GM19043 (cell line): ENCODE measurements at regions not wholly inside any gene's neighbourhood (a gene's known extent, or its start where the extent isn't known, plus 50 kb on each side); places are given as distances from the start of the nearest gene placed in this dataset.
"Not testable (repeated sequence)": the region's sequence is repeated elsewhere in the genome, so short reads cannot be mapped to it uniquely, and the experiment has no call there.

Source experiments
- ATAC-seq: cut with Tn5 transposase; IDR thresholded peaks from one replicate; pipeline ENCODE4 v1.9.1; 2021; ENCODE audit warnings: low read depth; ENCODE audit not compliant: unreplicated experiment

DNA sequence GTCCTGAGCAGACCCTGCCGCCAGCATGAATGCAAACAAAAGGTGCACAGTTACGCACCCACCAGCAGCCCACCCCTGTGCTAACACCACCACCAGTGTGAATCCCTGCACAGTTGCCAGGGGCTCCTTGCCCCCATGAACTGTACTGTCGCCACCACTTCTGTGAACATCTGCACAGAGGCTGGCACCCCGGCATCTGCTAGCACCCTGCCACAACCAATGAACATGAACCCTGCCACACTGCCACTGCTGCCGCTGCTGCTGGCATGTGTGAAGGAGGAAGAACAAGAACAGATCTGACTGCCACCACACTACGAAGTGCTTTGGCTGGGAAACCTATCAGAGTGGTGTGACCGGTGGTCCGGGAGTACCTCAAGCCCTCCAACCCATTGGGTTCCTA is 261.3 kb downstream of the PARM1 start:
- no peak for ATAC-seq

DNA sequence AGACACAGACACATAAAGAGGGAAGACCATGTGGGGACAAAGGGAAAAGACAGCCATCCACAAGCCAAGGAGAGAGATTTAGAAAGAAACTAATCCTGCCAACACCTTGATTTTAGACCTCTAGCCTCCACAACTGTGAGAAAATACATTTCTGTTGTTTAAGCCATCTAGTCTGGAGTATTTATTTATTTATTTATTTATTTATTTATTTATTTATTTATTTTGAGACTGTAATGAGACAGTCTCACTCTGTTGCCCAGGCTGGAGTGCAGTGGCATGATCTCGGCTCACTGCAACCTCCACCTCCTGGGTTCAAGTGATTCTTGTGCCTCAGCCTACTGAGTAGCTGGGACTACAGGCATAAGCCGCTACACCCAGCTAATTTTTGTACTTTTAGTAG is 259.3 kb downstream of the PARM1 start:
- ATAC-seq = not testable (repeated sequence)

DNA sequence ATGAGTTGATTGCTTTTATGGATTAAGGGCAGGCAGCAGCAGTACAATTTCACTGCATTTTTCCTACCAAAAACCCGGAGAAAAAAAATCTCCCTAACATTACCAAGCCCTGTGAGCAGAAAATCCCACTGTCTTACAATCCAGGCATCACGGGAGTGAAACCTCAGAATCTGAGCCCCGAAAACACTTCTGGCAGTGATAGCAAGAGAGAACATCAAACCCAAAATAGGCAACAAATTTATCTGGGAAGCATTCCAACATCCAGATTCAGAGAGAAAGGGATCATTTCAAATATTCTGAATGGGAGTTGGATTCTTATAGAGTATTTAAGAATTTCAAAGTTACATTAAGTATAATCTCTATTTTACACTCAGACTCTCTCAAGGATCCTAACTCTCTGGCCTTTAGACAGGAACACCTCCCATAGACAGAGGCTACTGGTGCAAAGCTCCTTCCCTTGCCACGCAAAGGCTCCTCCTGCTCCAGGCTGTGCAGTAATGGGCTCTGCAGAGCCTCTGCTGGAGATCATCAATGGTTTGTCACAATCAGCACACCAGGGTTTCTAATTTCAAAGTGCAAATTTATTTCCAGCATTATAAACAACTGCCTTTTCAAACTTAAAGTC is 256.9 kb downstream of the PARM1 start:
- no peak for ATAC-seq

DNA sequence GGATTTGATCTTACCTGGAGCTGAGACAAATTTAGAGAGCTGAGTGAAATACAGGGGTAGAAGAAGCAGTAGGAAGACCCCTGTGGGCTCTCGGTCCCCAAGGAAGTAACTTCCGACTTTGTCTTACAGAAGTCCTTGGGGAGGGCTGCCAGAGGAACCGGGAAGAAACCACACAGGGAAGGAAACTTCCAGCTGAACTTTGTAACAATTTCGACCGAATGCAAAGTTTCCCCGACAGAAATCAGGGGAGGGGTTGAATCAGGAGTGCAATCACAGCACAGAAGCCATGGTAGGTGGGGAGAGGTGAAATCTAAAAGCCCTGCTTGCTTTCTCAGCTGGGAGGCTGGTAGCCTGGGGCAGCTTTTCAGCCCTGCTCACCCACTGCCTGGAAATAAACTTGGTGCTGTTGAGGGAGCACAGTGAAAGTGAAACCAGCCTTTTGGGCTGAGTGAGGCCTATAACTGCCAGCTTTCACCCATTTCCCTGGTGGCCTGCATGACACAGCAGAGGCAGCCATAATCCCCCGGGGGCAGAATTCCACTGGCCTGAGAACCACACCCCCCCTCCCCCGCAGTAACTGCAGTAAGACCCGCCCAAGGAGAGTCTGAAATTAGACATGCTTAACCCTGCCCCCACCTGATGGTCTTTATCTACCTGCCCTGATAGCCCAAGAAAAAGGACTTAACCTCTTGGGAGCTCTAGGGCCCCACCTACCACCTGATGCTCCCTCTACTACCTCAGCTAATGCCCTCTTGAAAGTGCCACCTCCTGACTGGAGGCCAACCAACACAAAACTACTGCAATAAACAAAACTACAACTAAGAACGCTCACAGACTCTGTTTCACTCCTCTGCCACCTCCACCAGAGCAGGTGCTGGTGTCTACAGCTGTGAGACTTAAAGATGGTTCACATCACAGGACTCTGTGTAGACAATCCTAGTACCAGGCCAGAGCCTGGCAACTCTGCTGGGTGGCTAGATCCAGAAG is 248.2 kb downstream of the PARM1 start:
- peak; percentile 76 for ATAC-seq

DNA sequence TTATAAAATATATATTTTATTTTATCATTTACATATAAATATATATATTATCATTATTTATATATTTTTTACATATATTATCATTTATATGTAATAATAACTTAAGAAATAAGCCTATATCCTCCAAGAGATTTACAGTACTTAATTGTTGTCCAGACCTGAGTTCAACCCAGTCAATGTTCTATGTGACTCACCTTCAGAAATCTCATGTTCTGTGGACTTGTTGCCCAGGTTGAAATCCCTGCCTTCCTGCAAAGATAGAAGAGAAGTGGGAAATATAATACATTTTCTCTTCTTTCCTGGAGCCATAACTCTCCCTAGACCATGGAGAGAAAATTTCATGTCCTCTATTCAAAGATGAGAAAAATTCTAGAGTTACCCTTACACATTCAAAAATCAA is 247.3 kb downstream of the PARM1 start:
- no peak for ATAC-seq

DNA sequence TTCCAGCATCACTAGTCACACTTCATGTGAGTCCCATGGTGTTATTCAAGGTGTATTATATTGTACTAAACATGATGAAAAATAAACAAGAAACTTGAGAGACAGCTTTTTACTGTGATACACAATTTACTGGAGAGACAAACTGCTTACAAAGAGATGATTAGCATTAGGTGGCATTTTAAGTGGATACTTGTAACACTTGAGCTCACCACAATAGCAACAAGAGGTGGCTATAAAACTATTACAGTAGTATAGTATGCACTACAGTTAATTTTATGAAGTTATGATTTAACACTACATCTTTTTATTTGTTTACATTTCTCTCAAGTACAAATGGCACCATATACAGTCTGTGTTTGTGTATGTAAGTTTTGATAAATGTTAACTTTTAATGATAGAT is 246.6 kb downstream of the PARM1 start:
- ATAC-seq = no peak

DNA sequence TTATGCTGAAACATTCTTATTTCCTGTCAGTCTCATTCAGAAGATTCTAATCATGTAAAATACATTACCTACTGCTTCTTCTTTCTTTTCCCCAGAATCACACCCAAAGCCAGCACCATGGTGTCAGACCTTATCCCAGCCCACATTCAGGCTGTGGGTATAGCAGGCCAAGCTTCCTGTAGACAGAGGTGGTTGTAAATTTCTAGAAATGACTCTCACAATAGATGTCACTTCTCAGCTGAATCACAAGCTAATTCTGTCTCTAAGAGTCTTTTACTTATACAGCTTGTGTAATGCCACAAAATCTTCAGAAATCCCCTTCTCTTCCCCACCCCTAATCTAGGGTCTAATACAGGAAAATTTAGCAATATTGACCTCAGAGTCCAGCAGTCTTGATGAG is 239.6 kb downstream of the PARM1 start:
- peak; percentile 68 for ATAC-seq

DNA sequence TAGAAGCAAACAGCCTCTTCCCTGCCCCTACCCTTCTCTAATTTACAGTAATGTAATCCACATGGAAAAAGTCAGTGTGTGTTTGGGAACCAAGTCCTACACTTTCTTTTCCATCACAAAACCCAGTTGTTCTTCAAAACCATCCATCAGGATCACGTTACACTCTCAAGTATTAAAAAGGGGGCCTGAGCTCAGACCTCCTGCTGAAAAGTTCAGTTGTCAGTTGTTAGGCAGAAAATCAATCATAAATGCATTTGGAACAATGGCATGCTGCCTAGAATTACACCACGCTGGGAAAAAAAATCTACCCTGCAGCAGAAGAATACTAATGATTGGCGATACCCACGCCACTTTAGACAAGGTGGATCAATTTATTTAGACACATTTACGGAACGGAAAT is 236.5 kb downstream of the PARM1 start:
- no peak for ATAC-seq

DNA sequence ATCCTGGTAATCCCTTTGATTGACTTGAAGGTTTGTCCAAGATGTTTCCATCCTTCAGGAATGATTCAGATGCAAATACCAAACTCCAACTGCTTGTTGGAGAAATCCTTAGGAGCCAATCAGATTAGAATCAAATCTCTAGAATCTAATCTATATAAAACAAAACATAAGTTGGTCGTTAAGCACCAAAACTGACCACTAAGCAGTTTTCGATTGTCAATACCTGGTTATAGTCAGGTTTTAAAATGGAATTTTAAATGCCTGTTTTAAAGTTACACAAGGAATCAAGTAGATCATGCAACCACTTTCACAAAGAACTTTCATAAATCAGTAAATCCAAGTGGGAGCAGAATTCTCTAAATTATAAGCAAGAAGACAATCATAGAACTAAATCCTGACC is 236.1 kb downstream of the PARM1 start:
- no peak for ATAC-seq

DNA sequence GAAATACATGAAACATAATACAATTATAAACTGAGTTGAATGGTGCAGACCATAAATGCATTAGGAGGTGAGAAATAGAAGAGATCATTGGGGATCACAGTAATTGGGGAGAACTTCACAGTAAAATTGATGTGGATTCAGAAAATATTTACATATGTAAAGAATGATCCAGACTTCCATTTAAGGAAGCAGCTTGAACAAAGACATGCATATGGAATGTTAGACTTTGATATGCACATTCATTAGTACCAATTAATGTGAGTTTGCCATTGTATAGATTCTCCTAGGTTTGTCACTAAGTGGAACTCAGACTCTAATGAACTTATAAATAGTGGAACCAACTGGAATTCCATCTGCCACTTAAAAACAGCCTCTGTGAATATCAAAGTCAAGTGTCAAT is 235.6 kb downstream of the PARM1 start:
- ATAC-seq = no peak

DNA sequence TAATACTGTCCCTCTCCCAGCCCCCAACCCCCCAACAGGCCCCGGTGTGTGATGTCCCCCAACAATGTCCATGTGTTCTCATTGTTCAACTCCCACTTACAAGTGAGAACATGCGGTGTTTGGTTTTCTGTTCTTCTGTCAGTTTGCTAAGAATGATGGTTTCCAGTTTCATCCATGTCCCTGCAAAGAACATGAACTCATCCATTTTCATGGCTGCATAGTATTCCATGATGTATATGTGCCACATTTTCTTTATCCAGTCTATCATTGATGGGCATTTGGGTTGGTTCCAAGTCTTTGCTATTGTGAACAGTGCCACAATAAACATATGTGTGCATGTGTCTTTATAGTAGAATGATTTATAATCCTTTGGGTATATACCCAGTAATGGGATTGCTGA is 232.2 kb downstream of the PARM1 start:
- ATAC-seq = not testable (repeated sequence)

DNA sequence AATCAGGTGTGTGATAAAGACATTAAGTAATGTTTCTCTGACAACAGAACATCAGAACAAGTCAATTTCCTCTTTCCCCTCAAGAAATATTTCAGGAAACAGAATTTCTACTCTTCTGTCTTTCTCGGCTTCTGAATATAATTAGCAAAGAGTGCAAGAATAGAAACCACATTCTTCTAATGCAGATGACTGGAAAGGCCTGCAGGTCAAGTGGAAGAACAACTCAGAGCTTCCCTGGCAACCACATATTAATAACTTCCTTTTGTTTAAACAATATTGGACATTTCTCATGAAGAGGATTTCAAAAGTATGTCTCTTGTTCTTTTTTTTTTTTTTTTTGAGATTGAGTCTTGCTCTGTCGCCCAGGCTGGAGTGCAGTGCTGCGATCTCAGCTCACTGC is 225.5 kb downstream of the PARM1 start:
- no peak for ATAC-seq

DNA sequence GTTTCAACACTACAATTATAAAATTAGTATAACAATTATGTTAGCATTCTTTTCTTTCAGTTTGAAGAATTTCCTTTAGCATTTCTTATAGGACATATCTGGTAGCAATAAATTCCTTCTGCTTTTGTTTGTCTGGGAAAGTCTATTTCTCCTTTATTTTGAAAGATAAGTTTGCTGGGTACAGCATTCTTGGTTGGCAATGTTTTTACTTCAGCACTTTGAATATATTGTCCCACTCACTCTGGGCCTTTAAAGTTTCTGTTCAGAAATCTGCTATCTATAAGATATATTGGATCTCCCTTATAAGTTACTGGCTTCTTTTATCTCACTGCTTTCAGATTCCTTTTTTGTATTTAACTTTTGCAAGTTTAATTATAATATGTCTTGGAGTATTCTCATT is 222.1 kb downstream of the PARM1 start:
- ATAC-seq = no peak

DNA sequence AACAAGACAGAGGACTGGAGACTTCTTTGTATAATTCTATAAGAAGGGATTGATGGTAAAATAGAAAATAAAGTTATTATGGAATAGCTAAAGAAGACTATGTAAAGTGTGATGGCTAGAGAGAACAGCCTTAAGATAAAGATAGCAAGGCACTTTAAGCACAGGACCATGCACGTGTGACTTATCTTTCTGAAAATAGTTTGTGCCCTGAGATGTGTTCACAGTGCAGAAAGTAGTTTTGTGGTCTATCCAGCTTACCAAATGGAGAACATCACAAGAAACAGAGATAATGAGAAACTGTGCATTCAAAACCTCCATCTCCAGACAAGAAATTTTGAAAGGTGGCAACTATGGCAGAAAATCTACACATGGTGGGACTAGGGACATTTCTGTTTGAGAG is 213.3 kb downstream of the PARM1 start:
- ATAC-seq = no peak

DNA sequence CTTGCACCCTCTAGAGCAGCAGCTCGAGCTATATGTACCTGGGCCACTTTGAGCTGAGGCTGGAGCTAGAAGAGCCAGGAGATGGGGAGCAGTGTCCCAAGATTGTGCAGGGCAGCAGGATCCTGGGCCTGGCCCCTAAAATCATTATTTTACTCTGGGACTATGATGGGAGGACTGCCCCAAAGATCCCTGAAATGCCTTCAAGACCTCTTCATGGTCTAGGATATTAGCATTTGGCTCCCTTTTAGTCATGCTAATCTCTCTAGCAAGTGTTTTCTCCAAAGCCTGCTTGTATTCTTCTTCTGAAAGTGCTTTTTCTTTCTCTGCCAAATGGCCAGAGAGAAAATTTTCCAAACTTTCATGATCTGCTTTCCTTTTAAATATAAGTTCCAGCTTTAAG is 211.6 kb downstream of the PARM1 start:
- no peak for ATAC-seq

DNA sequence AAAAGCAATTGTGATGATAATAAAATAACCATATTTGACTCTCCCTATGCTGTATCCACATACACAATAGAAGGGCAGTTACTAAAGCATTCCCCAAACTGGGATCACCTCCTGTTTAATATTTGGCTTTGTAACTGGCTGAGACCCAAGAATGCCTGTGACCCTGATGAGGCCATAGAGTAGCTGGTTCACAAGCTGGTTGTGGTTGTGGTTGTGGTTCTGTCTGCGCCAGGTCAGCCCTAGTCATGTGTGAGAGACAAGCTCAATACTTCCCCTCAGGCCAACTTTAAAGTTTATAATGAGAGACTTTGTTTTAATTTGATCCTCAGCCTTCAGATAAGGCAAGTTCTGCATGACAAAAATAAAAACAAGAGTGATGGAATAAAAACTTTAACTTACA is 209.9 kb downstream of the PARM1 start:
- no peak for ATAC-seq

DNA sequence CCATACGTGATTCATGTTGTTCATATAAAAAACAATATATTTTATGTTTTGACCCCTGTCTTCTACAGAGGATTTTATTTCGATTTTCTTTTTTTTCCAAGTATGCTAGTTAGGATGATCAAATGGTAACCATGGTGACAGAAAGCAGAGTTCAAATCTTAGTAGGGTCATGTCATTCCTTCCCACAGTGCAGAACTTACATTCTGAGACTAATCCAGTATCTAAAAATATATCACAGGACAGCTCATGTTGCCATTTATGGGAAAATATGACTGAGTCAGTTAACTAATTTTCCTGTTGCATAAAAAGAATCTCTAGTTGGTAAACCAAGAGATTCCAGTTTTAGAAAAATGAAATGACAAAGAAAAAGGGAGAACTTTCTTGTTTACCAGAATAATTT is 209.5 kb downstream of the PARM1 start:
- no peak for ATAC-seq

DNA sequence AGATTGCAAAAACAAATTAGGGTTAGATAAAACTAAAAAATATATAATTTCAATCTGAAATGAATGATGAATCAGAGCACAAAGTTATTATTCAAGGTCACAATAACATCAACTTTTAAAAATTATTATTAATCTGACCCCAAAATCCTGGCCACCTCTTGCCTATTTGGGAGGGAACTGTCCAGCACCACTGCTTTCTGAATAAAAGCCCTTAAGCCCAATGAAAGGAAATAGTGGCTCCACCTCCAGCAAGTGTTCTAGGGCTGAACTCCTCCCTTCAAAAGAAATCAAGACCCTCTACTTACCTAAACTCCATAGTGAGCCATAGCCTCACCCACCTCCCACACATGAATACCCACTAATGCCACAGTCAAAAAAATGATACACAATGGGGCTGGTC is 208.2 kb downstream of the PARM1 start:
- ATAC-seq = no peak

DNA sequence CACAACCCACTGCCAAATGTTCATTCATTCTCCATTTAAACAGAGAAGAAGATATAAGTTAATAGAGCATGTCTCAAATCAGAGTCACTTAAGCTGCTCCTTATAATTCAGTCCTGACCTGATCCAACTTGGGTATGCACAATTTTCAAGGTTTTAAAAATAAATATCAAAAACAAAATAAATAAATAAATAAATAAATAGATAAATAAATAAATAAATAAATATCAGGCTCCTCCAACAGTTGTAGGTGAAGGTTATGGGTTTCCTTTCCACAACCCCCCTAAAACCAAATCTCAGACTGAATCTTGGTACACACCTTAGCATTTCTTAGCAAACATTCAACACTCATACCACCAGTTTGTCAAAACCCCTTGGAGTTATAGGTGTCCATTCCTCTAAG is 204.4 kb downstream of the PARM1 start:
- no peak for ATAC-seq

DNA sequence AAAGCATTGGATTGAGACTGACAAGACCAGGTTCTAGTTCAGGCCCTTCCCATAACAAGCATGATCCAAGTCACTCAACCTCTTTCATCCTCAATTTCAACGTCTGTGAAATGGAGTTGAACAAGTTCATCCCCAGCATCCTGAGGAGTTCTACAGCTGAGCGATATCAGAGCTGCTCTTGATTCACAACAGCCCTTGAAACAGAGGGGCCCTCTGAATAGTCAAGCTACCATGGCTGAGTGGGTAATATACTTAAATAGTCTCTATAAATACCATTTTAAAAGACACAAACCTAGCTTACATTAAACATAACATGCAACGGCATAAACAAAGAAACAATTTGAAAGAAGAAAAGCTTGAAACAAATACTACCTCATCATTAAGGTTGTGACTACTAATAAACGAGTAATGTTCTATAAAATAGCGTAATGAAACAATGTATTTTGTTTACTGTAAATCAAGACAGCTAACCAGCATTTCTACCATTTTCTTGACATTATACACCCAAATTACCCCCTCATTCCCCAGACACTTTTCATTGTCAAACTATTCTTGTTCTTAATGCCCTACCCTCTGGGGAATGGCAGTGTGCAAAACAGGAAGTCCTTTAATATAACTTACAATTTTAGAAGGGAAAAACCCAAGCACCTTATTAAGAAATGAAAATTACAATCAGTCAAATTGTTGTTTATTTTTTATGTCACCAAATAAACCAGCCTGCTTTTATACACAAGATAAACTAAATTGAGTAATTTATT is 202.3 kb downstream of the PARM1 start:
- no peak for ATAC-seq

DNA sequence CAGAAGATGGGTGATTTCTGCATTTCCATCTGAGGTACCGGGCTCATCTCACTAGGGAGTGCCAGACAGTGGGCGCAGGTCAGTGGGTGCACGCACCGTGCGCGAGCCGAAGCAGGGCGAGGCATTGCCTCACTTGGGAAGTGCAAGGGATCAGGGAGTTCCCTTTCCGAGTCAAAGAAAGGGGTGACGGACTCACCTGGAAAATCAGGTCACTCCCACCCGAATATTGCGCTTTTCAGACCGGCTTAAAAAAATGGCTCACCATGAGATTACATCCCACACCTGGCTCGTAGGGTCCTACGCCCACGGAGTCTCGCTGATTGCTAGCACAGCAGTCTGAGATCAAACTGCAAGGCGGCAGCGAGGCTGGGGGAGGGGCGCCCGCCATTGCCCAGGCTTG is 194.0 kb downstream of the PARM1 start:
- ATAC-seq = not testable (repeated sequence)
